Endothelial cell (in vitro differentiated cells): ENCODE measurements at regions not wholly inside any gene's neighbourhood (a gene's known extent, or its start where the extent isn't known, plus 50 kb on each side); places are given as distances from the start of the nearest gene placed in this dataset.

Experiments
- DNase-seq: peaks from one replicate; pipeline ENCODE4 v3.0.0; 2021; ENCODE audit warnings: low spot score
- H3K27ac Mint-ChIP-seq: one replicate; pipeline ENCODE4 v1.8.0; 2021; ENCODE audit warnings: mixed read lengths, inconsistent platforms; ENCODE audit not compliant: unreplicated experiment
- H3K27me3 Mint-ChIP-seq: one replicate; pipeline ENCODE4 v1.8.0; 2021; ENCODE audit warnings: mild to moderate bottlenecking, moderate library complexity, mixed read lengths, inconsistent platforms; ENCODE audit not compliant: unreplicated experiment
- H3K36me3 Mint-ChIP-seq: one replicate; pipeline ENCODE4 v1.8.0; 2021; ENCODE audit warnings: mild to moderate bottlenecking, low read depth, mixed read lengths, inconsistent platforms; ENCODE audit not compliant: unreplicated experiment
- H3K4me1 Mint-ChIP-seq: one replicate; pipeline ENCODE4 v1.8.0; 2021; ENCODE audit warnings: mild to moderate bottlenecking, mixed read lengths, inconsistent platforms; ENCODE audit not compliant: unreplicated experiment
- H3K4me3 Mint-ChIP-seq: one replicate; pipeline ENCODE4 v1.8.0; 2021; ENCODE audit warnings: mild to moderate bottlenecking, mixed read lengths, inconsistent platforms; ENCODE audit not compliant: unreplicated experiment
- H3K9me3 Mint-ChIP-seq: one replicate; pipeline ENCODE4 v1.8.0; 2021; ENCODE audit warnings: mixed read lengths, inconsistent platforms; ENCODE audit not compliant: unreplicated experiment
- TF ChIP-seq, protein P1 (sequence below): fragments of 200-600 bp; sonication (generic); IDR thresholded peaks from one replicate; pipeline ENCODE4 v1.5.0; 2021; ENCODE audit warnings: antibody characterized with exemption; ENCODE audit not compliant: unreplicated experiment

DNA sequence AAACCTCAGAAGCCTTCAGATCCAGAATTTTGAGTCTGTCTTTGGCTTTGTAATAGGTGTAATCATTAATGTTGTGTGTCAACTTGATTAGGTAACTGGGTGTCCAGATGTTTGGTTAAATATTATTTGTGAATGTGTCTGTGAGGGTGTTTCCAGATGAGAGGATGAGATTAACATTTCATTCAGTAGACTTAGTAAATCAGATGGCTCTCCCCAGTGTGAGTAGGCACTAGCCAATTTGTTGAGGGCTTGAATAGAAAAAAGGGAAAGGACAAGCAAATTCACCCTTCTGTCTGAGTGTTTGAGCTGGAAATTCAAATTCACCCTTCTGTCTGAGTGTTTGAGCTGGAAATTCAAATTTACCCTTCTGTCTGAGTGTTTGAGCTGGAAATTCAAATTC lies 932.2 kb downstream of the SLC6A15 start:
- H3K9me3 Mint-ChIP-seq, result no peaks in the 10 kb centered on the region
- TF ChIP-seq, protein P1, sequence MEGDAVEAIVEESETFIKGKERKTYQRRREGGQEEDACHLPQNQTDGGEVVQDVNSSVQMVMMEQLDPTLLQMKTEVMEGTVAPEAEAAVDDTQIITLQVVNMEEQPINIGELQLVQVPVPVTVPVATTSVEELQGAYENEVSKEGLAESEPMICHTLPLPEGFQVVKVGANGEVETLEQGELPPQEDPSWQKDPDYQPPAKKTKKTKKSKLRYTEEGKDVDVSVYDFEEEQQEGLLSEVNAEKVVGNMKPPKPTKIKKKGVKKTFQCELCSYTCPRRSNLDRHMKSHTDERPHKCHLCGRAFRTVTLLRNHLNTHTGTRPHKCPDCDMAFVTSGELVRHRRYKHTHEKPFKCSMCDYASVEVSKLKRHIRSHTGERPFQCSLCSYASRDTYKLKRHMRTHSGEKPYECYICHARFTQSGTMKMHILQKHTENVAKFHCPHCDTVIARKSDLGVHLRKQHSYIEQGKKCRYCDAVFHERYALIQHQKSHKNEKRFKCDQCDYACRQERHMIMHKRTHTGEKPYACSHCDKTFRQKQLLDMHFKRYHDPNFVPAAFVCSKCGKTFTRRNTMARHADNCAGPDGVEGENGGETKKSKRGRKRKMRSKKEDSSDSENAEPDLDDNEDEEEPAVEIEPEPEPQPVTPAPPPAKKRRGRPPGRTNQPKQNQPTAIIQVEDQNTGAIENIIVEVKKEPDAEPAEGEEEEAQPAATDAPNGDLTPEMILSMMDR, result no peak
- H3K27ac Mint-ChIP-seq, result no peak overlapping the region
- H3K4me3 Mint-ChIP-seq, result no peak overlapping the region
- no peaks in the 10 kb centered on the region for H3K36me3 Mint-ChIP-seq
- no peaks in the 10 kb centered on the region for H3K4me1 Mint-ChIP-seq
- DNase-seq, result no peak
- peaks cover 2% of the 10 kb centered on the region for H3K27me3 Mint-ChIP-seq

DNA sequence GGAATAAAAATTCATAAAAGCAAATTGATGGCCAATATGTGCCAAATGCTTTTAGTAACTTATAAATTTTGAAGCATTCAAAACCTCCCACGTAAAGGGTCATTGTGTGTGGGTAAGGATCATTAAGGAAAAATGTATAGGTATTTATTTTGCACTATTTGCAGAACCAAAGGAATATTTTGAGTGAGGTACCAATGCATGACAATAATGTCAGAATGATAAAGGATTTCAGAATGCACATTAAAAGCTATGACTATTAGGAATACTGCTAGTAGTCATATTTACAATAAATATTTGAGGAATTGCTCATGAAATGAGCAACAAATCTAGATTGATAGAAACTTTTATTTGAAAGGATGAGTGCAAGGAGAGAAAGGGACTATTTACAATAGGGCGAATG lies 932.8 kb downstream of the SLC6A15 start:
- peaks cover 2% of the 10 kb centered on the region for H3K27me3 Mint-ChIP-seq
- no peaks in the 10 kb centered on the region for H3K9me3 Mint-ChIP-seq
- H3K4me1 Mint-ChIP-seq, result no peaks in the 10 kb centered on the region
- H3K36me3 Mint-ChIP-seq, result no peaks in the 10 kb centered on the region
- TF ChIP-seq, protein P1, result no peak
- no peak for DNase-seq
- H3K27ac Mint-ChIP-seq, result no peak overlapping the region
- no peak overlapping the region for H3K4me3 Mint-ChIP-seq

DNA sequence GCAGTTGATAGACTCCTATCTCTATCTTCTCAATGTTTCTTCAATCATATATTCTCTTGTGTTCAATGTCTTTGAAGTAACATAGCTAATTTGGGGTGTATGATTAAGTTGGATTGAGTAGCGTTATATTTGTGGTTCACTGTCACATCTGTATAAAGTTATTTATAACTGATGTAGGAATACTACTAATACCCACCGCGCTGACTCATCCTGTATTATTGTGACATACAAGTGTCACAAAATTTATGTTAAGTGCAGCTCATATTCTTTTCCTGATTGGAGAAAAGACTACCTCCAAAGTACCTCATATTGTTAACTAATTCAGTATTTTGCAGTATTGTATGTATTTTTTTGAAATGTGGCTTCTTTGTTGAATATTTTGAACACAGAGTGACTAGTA lies 940.8 kb downstream of the SLC6A15 start:
- no peak overlapping the region for H3K4me3 Mint-ChIP-seq
- H3K4me1 Mint-ChIP-seq, result no peaks in the 10 kb centered on the region
- no peak overlapping the region for H3K27ac Mint-ChIP-seq
- peaks cover 2% of the 10 kb centered on the region for H3K27me3 Mint-ChIP-seq
- DNase-seq, result no peak
- H3K36me3 Mint-ChIP-seq, result no peaks in the 10 kb centered on the region
- TF ChIP-seq, protein P1, result no peak
- no peaks in the 10 kb centered on the region for H3K9me3 Mint-ChIP-seq

DNA sequence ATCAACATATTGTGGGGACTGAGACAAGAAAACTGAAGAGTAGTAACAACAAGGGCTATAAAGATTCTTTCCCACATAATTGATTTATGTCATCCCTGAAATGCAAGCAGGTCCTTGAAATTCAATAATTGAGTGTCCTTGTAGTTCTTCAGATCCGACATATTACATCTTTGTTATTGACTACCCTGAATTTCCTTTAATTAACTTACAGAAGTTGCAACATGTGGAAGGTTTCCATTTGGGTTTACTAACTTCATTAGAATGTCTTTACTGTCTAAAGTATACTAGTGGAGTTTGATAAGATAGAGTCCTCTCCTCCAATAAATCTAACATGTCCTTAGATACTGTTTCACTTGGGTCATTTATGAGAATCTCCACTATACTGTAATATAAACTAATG lies 951.8 kb downstream of the SLC6A15 start:
- H3K27me3 Mint-ChIP-seq, result no peaks in the 10 kb centered on the region
- H3K9me3 Mint-ChIP-seq, result no peaks in the 10 kb centered on the region
- TF ChIP-seq, protein P1, result no peak
- no peak overlapping the region for H3K27ac Mint-ChIP-seq
- DNase-seq, result no peak
- no peaks in the 10 kb centered on the region for H3K36me3 Mint-ChIP-seq
- no peaks in the 10 kb centered on the region for H3K4me1 Mint-ChIP-seq
- H3K4me3 Mint-ChIP-seq, result no peak overlapping the region

DNA sequence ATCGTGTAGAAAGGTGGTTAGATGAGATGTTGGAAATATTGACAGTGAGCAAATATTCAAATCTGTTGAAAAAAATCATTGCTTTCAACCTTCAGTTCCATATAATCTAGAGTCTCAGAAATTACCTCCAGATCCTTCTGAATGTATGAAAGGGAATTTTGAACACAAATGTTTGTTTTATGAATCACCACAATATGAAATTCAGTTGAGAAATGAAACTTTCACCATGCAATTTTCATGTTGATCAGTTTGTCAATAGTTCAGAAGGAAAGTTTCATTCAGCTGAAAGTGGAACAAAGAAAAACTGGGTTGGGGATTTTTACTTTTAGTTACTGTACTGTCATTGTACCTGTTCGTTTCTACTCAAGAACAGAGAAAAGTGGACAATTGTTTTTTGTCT lies 953.6 kb downstream of the SLC6A15 start:
- H3K9me3 Mint-ChIP-seq, result no peaks in the 10 kb centered on the region

More for the DNA sequence above, 953.6 kb downstream of the SLC6A15 start:
- TF ChIP-seq, protein P1, result no peak
- no peaks in the 10 kb centered on the region for H3K4me1 Mint-ChIP-seq
- H3K4me3 Mint-ChIP-seq, result no peak overlapping the region
- H3K36me3 Mint-ChIP-seq, result no peaks in the 10 kb centered on the region
- H3K27me3 Mint-ChIP-seq, result no peaks in the 10 kb centered on the region
- no peak for DNase-seq
- no peak overlapping the region for H3K27ac Mint-ChIP-seq
